Lower lobe of right lung (tissue), 2 donors: ENCODE measurements at regions not wholly inside any gene's neighbourhood (a gene's known extent, or its start where the extent isn't known, plus 50 kb on each side); places are given as distances from the start of the nearest gene placed in this dataset.

ENCODE experiments used
- ATAC-seq, 2 donors: fragments of 200-7000 bp; cut with Tn5 transposase; one replicate each; pipeline ENCODE4 v1.9.1; 2020 to 2022; ENCODE audit warnings: mild to moderate bottlenecking in 2 of 2, moderate library complexity in 2 of 2
- DNase-seq: peaks from one replicate; pipeline ENCODE4 v3.0.0-alpha.2; 2020
- H3K27ac ChIP-seq: fragments of 200-600 bp; one replicate; pipeline ENCODE4 v1.8.0; 2022
- H3K27me3 ChIP-seq: fragments of 200-600 bp; one replicate; pipeline ENCODE4 v1.8.0; 2022; ENCODE audit warnings: low read depth
- H3K36me3 ChIP-seq: fragments of 200-600 bp; one replicate; pipeline ENCODE4 v1.8.0; 2022; ENCODE audit warnings: mild to moderate bottlenecking
- H3K4me1 ChIP-seq: fragments of 200-600 bp; one replicate; pipeline ENCODE4 v1.8.0; 2022
- H3K4me3 ChIP-seq: fragments of 200-600 bp; one replicate; pipeline ENCODE4 v1.8.0; 2022; ENCODE audit warnings: mild to moderate bottlenecking
- H3K9me3 ChIP-seq: fragments of 200-600 bp; one replicate; pipeline ENCODE4 v1.8.0; 2022
- CTCF ChIP-seq: fragments of 200-600 bp; IDR thresholded peaks from one replicate; pipeline ENCODE4 v1.8.0; 2022; ENCODE audit warnings: antibody characterized with exemption, mild to moderate bottlenecking
- intact Hi-C: fragments of 100-400 bp; cut with DNase I; formaldehyde crosslinking; loops from one replicate; pipeline ENCODE4 v1.11.0; 2022
- donor health status: DM: no; HTN: yes; CAD: no; lungs with severe emphysema.

GRCh38 chr16:73189136-73189535 is 141.2 kb upstream of the ZFHX3 start:
- no peak for ATAC-seq
- Histone ChIP-seq H3K4me3 (no peak overlapping the region), H3K36me3 (no peaks in the 10 kb centered on the region), H3K9me3 (no peaks in the 10 kb centered on the region), H3K27ac (no peak overlapping the region), H3K4me1 (no peaks in the 10 kb centered on the region), H3K27me3 (no peaks in the 10 kb centered on the region)
- DNase-seq, result no peak
- no peak for TF ChIP-seq CTCF
- intact Hi-C loops, result no loop called here

- DNase-seq, result no peak
- H3K4me3 ChIP-seq, result no peak overlapping the region
- peaks cover 5% of the 10 kb centered on the region for H3K4me1 ChIP-seq
- no peak for TF ChIP-seq CTCF
- no peaks in the 10 kb centered on the region for H3K9me3 ChIP-seq
- no peaks in the 10 kb centered on the region for H3K27me3 ChIP-seq
- no peaks in the 10 kb centered on the region for H3K36me3 ChIP-seq
- H3K27ac ChIP-seq, result no peak overlapping the region
- ATAC-seq, result no peak
- intact Hi-C loops, result no loop called here
Observed at GRCh38 chr16:73186752-73187601, 139.0 kb upstream of the ZFHX3 start.

GRCh38 chr16:73185737-73186136 is 137.8 kb upstream of the ZFHX3 start:
- Histone ChIP-seq H3K27ac (no peak overlapping the region), H3K36me3 (no peaks in the 10 kb centered on the region), H3K9me3 (no peaks in the 10 kb centered on the region), H3K4me1 (peaks cover 5% of the 10 kb centered on the region), H3K4me3 (no peak overlapping the region), H3K27me3 (no peaks in the 10 kb centered on the region)
- no peak for TF ChIP-seq CTCF
- intact Hi-C loops, result no loop called here
- ATAC-seq (no peak), DNase-seq (no peak)

- no peaks in the 10 kb centered on the region for H3K36me3 ChIP-seq
- TF ChIP-seq CTCF, result no peak
- DNase-seq, result no peak
- H3K27ac ChIP-seq, result no peak overlapping the region
- no peak overlapping the region for H3K4me3 ChIP-seq
- no peak for ATAC-seq
- intact Hi-C loops, result no loop called here
- H3K4me1 ChIP-seq, result peaks cover 12% of the 10 kb centered on the region
- no peaks in the 10 kb centered on the region for H3K27me3 ChIP-seq
- no peaks in the 10 kb centered on the region for H3K9me3 ChIP-seq
Observed at GRCh38 chr16:73183611-73184092, 135.7 kb upstream of the ZFHX3 start.

GRCh38 chr16:73179705-73180331 is 131.9 kb upstream of the ZFHX3 start:
- H3K4me1 ChIP-seq, result peaks cover 12% of the 10 kb centered on the region
- H3K36me3 ChIP-seq, result no peaks in the 10 kb centered on the region
- H3K27me3 ChIP-seq, result no peaks in the 10 kb centered on the region
- H3K27ac ChIP-seq, result no peak overlapping the region
- no peak overlapping the region for H3K4me3 ChIP-seq
- TF ChIP-seq CTCF, result no peak
- peak in 1 of 2 donors; percentile 64 for ATAC-seq
- DNase-seq, result no peak
- intact Hi-C loops, result no loop called here
- H3K9me3 ChIP-seq, result no peaks in the 10 kb centered on the region
